Naive thymus-derived CD4-positive, alpha-beta T cell (primary cell): ENCODE measurements at regions not wholly inside any gene's neighbourhood (a gene's known extent, or its start where the extent isn't known, plus 50 kb on each side); places are given as distances from the start of the nearest gene placed in this dataset.

Experiments used
- ATAC-seq: fragments of 150-1000 bp; cut with Tn5 transposase; 2 replicates; pipeline ENCODE4 v1.10.0; 2021; ENCODE audit warnings: mild to moderate bottlenecking, moderate library complexity
- CTCF ChIA-PET: fragments of 350-600 bp; sonication (Branson Sonifier 250); formaldehyde crosslinking; loops from one replicate; lab custom pipeline; 2021; ENCODE audit warnings: antibody characterized with exemption; lab: Charles Lee
- POLR2A ChIA-PET: fragments of 350-600 bp; sonication (Branson Sonifier 250); formaldehyde crosslinking; loops from one replicate; lab custom pipeline; 2021; ENCODE audit warnings: antibody characterized with exemption, inconsistent platforms; lab: Charles Lee
- DNase-seq, 9 donors: peaks; one replicate each; pipeline versions ENCODE4 v3.0.0 to v3.0.0-alpha.2; 2020 to 2022; ENCODE audit warnings: mixed read lengths in 1 of 9
- H3K27ac ChIP-seq: one replicate; pipeline ENCODE4 v1.7.0; 2013; ENCODE audit warnings: mild to moderate bottlenecking, low read depth, low read length, moderate library complexity
- H3K27me3 ChIP-seq, 2 donors: one replicate each; pipeline ENCODE4 v1.7.0; 2013; ENCODE audit warnings: low read length in 2 of 2, mild to moderate bottlenecking in 2 of 2, moderate library complexity in 2 of 2; ENCODE audit not compliant: control insufficient read depth in 2 of 2, insufficient read depth in 2 of 2
- H3K36me3 ChIP-seq, 3 experiments: 1 replicate in 2 of 3; 2 replicates in 1 of 3; pipeline ENCODE4 v1.7.0; 2013; ENCODE audit warnings: low read length in 3 of 3, mild to moderate bottlenecking in 3 of 3, moderate library complexity in 1 of 3; ENCODE audit not compliant: insufficient read depth in 3 of 3, control insufficient read depth in 2 of 3
- H3K4me1 ChIP-seq, 2 donors: one replicate each; pipeline ENCODE4 v1.7.0; 2013; ENCODE audit warnings: low read length in 2 of 2, mild to moderate bottlenecking in 2 of 2, moderate library complexity in 1 of 2; ENCODE audit not compliant: control insufficient read depth in 2 of 2, insufficient read depth in 2 of 2
- H3K4me3 ChIP-seq: 2 replicates; pipeline ENCODE4 v1.7.0; 2013; ENCODE audit warnings: mild to moderate bottlenecking, low read length
- H3K9me3 ChIP-seq, 3 experiments: 1 replicate in 2 of 3; 2 replicates in 1 of 3; pipeline ENCODE4 v1.7.0; 2013; ENCODE audit warnings: low read length in 3 of 3; ENCODE audit not compliant: control insufficient read depth in 2 of 3
- H3K27ac Mint-ChIP-seq, 9 donors: one replicate each; pipeline ENCODE4 v1.8.0; 2020 to 2022; ENCODE audit warnings: mixed read lengths in 9 of 9, mild to moderate bottlenecking in 8 of 9, moderate library complexity in 5 of 9, inconsistent platforms in 2 of 9
- H3K27me3 Mint-ChIP-seq, 5 donors: one replicate each; pipeline ENCODE4 v1.8.0; 2021 to 2022; ENCODE audit warnings: mixed read lengths in 5 of 5, mild to moderate bottlenecking in 1 of 5
- H3K36me3 Mint-ChIP-seq, 5 donors: one replicate each; pipeline ENCODE4 v1.8.0; 2020 to 2022; ENCODE audit warnings: mixed read lengths in 5 of 5, mild to moderate bottlenecking in 3 of 5, inconsistent platforms in 1 of 5
- H3K4me1 Mint-ChIP-seq, 7 donors: one replicate each; pipeline ENCODE4 v1.8.0; 2020 to 2022; ENCODE audit warnings: mixed read lengths in 7 of 7, mild to moderate bottlenecking in 3 of 7, inconsistent platforms in 1 of 7
- H3K4me3 Mint-ChIP-seq, 10 donors: one replicate each; pipeline ENCODE4 v1.8.0; 2020 to 2022; ENCODE audit warnings: mild to moderate bottlenecking in 10 of 10, mixed read lengths in 10 of 10, moderate library complexity in 6 of 10, inconsistent platforms in 2 of 10
- H3K9me3 Mint-ChIP-seq, 11 donors: one replicate each; pipeline ENCODE4 v1.8.0; 2020 to 2022; ENCODE audit warnings: mixed read lengths in 11 of 11, mild to moderate bottlenecking in 4 of 11, inconsistent platforms in 1 of 11, moderate library complexity in 1 of 11
- intact Hi-C, 2 donors: fragments of 100-400 bp; cut with micrococcal nuclease; formaldehyde crosslinking; loops; one replicate each; pipeline ENCODE4 v1.15.1; 2023

- intact Hi-C loops: no loop called here
- no peak overlapping the region for H3K27ac Mint-ChIP-seq
- no peak overlapping the region for H3K4me3 Mint-ChIP-seq
- peaks cover 0 to 5% (median 0%) of the 10 kb centered on the region in 11 donors for H3K9me3 Mint-ChIP-seq
- H3K4me1 Mint-ChIP-seq: no peaks in the 10 kb centered on the region
- H3K36me3 ChIP-seq: no peaks in the 10 kb centered on the region
- no peaks in the 10 kb centered on the region for H3K27me3 ChIP-seq
- H3K36me3 Mint-ChIP-seq: no peaks in the 10 kb centered on the region
- ChIA-PET CTCF (no interaction called here), POLR2A (no interaction called here)
- H3K4me3 ChIP-seq: no peak overlapping the region
- no peak for ATAC-seq
- H3K9me3 ChIP-seq: no peaks in the 10 kb centered on the region
- DNase-seq: no peak
- no peaks in the 10 kb centered on the region for H3K27me3 Mint-ChIP-seq
- H3K4me1 ChIP-seq: no peaks in the 10 kb centered on the region
- no peak overlapping the region for H3K27ac ChIP-seq
Observed at GRCh38 chr5:32964261-32964660, 253.1 kb downstream of the NPR3 start.

GRCh38 chr5:32973646-32974045, 262.5 kb downstream of the NPR3 start:
- intact Hi-C loops: no loop called here
- Histone ChIP-seq H3K4me1 (no peaks in the 10 kb centered on the region), H3K4me3 (no peak overlapping the region), H3K36me3 (no peaks in the 10 kb centered on the region), H3K27ac (no peak overlapping the region), H3K9me3 (no peaks in the 10 kb centered on the region), H3K27me3 (no peaks in the 10 kb centered on the region)
- Mint-ChIP-seq H3K4me1 (no peaks in the 10 kb centered on the region), H3K27me3 (peaks cover 0 to 10% (median 0%) of the 10 kb centered on the region in 5 donors), H3K9me3 (peaks cover 0 to 7% (median 4%) of the 10 kb centered on the region in 11 donors), H3K27ac (no peak overlapping the region), H3K36me3 (no peaks in the 10 kb centered on the region), H3K4me3 (no peak overlapping the region)
- ATAC-seq: no peak
- POLR2A ChIA-PET: no interaction called here
- CTCF ChIA-PET: no interaction called here
- no peak for DNase-seq

GRCh38 chr5:32975656-32976375, 264.7 kb downstream of the NPR3 start:
- no peak overlapping the region for H3K27ac Mint-ChIP-seq
- H3K4me1 ChIP-seq: no peaks in the 10 kb centered on the region
- no peaks in the 10 kb centered on the region for H3K9me3 ChIP-seq
- POLR2A ChIA-PET: no interaction called here
- H3K27ac ChIP-seq: no peak overlapping the region
- H3K4me3 ChIP-seq: no peak overlapping the region
- DNase-seq (no peak), ATAC-seq (no peak)
- peaks cover 0 to 10% (median 0%) of the 10 kb centered on the region in 5 donors for H3K27me3 Mint-ChIP-seq
- intact Hi-C loops: no loop called here
- H3K4me3 Mint-ChIP-seq: no peak overlapping the region
- CTCF ChIA-PET: no interaction called here
- H3K36me3 Mint-ChIP-seq: no peaks in the 10 kb centered on the region
- H3K9me3 Mint-ChIP-seq: peaks cover 0 to 22% (median 8%) of the 10 kb centered on the region in 11 donors
- no peaks in the 10 kb centered on the region for H3K4me1 Mint-ChIP-seq
- no peaks in the 10 kb centered on the region for H3K27me3 ChIP-seq
- no peaks in the 10 kb centered on the region for H3K36me3 ChIP-seq

GRCh38 chr5:32981061-32981460, 269.9 kb downstream of the NPR3 start:
- no peak overlapping the region for H3K27ac ChIP-seq
- peaks cover 0 to 10% (median 0%) of the 10 kb centered on the region in 5 donors for H3K27me3 Mint-ChIP-seq
- H3K27ac Mint-ChIP-seq: no peak overlapping the region
- ATAC-seq (no peak), DNase-seq (no peak)
- H3K9me3 ChIP-seq: peaks cover 0 to 8% (median 0%) of the 10 kb centered on the region in 3 experiments
- no peak overlapping the region for H3K4me3 ChIP-seq
- ChIA-PET CTCF (no interaction called here), POLR2A (no interaction called here)
- H3K36me3 Mint-ChIP-seq: no peaks in the 10 kb centered on the region
- peaks cover 4 to 31% (median 9%) of the 10 kb centered on the region in 11 donors for H3K9me3 Mint-ChIP-seq
- no peaks in the 10 kb centered on the region for H3K4me1 ChIP-seq
- no peaks in the 10 kb centered on the region for H3K4me1 Mint-ChIP-seq
- H3K36me3 ChIP-seq: no peaks in the 10 kb centered on the region
- intact Hi-C loops: no loop called here
- no peak overlapping the region for H3K4me3 Mint-ChIP-seq
- no peaks in the 10 kb centered on the region for H3K27me3 ChIP-seq

- intact Hi-C loops: no loop called here
- ChIA-PET POLR2A (no interaction called here), CTCF (no interaction called here)
- H3K27ac Mint-ChIP-seq: no peak overlapping the region
- no peaks in the 10 kb centered on the region for H3K36me3 ChIP-seq
- no peaks in the 10 kb centered on the region for H3K4me1 ChIP-seq
- DNase-seq (no peak), ATAC-seq (no peak)
- H3K4me1 Mint-ChIP-seq: no peaks in the 10 kb centered on the region
- H3K27ac ChIP-seq: no peak overlapping the region
- H3K27me3 Mint-ChIP-seq: no peaks in the 10 kb centered on the region
- no peaks in the 10 kb centered on the region for H3K27me3 ChIP-seq
- H3K9me3 ChIP-seq: peaks cover 0 to 8% (median 0%) of the 10 kb centered on the region in 3 experiments
- H3K4me3 ChIP-seq: no peak overlapping the region
- no peak overlapping the region for H3K4me3 Mint-ChIP-seq
- H3K9me3 Mint-ChIP-seq: peaks cover 2 to 24% (median 9%) of the 10 kb centered on the region in 11 donors
- H3K36me3 Mint-ChIP-seq: no peaks in the 10 kb centered on the region
Observed at GRCh38 chr5:32984851-32985610, 273.9 kb downstream of the NPR3 start.

- H3K4me1 Mint-ChIP-seq: no peaks in the 10 kb centered on the region
- no peak overlapping the region for H3K4me3 ChIP-seq
- no peaks in the 10 kb centered on the region for H3K9me3 ChIP-seq
- ChIA-PET POLR2A (no interaction called here), CTCF (no interaction called here)
- H3K4me1 ChIP-seq: no peaks in the 10 kb centered on the region
- H3K36me3 Mint-ChIP-seq: no peaks in the 10 kb centered on the region
- no peak overlapping the region for H3K4me3 Mint-ChIP-seq
- H3K27me3 Mint-ChIP-seq: no peaks in the 10 kb centered on the region
- no peak overlapping the region for H3K27ac ChIP-seq
- H3K36me3 ChIP-seq: no peaks in the 10 kb centered on the region
- DNase-seq: no peak
- H3K9me3 Mint-ChIP-seq: peaks cover 1 to 22% (median 7%) of the 10 kb centered on the region in 11 donors
- intact Hi-C loops: no loop called here
- no peak overlapping the region for H3K27ac Mint-ChIP-seq
- H3K27me3 ChIP-seq: no peaks in the 10 kb centered on the region
- ATAC-seq: no peak
Observed at GRCh38 chr5:32989815-32990214, 278.7 kb downstream of the NPR3 start.
